HG03432 (cell line): ENCODE measurements at regions not wholly inside any gene's neighbourhood (a gene's known extent, or its start where the extent isn't known, plus 50 kb on each side); places are given as distances from the start of the nearest gene placed in this dataset.

Experiments
- ATAC-seq: cut with Tn5 transposase; IDR thresholded peaks from one replicate; pipeline ENCODE4 v1.9.1; 2021; ENCODE audit warnings: mild to moderate bottlenecking, moderate library complexity; ENCODE audit not compliant: unreplicated experiment

DNA sequence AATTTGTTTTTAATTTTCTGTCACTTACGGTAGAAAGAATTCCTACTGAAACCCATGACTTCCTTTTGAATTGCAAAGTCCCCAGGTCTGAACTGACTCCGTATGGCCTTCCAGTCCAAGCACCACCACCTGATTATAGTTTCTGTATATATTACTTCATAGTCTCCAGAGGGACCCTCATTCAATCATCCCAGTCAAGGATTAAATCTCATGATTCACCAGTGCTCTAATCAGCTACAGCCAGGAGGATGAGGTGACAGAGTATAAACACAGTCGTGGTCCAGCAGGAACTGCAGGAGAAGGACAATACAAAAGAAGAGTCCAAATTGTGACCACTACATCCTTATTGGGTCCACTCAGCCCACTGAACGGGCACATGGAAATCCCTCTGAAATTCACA lies 418.9 kb upstream of the C16orf82 start:
- no peak for ATAC-seq

DNA sequence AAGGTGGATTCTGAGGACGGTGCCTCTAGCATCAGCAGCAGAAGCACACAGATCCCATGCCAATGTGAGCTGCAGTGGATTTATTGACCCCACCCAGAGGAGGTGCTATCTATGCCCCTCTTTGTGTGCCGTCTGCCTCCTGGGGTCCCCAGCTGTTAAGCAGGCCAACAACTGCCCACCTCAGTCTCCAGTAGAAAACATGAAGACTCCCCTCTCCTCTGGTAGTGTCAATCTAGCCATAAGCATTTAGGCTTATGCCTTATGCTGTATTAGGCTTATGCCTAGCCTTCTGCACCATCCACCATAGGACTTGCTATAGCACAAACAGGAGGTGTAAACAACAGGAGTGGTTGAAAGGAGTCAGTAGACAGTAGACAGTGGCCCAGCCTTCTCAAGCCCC lies 417.9 kb upstream of the C16orf82 start:
- ATAC-seq: no peak

DNA sequence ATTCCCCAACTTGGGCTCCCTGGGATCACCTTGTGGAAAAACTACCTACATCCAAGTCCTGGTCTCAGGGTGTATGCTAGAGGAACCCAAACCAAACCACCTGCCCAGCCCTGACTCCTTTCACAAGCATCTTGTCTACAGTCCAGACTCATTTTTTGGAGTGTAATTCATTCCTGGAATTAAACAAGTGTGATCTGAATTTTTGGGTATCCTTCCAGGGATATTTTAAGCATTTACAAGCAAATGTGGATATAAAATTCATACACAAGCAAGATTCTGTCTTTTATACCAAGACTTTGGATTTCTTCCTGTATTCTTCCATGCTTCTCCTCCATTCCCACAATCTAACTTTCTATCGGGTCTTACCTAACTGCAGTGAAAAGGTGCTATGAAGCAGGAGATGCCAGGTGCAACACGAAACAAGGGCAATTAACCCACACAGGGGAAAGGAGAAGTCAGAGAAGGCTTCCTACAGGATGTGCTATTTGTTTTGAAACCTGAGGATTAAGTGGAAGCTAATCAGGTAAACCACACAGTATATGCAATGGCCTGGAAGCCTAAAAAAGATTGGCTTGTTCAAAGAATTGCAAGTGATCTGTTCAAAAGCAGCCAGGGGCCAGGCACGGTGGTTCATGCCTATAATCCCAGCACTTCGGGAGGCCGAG lies 417.2 kb upstream of the C16orf82 start:
- no peak for ATAC-seq

DNA sequence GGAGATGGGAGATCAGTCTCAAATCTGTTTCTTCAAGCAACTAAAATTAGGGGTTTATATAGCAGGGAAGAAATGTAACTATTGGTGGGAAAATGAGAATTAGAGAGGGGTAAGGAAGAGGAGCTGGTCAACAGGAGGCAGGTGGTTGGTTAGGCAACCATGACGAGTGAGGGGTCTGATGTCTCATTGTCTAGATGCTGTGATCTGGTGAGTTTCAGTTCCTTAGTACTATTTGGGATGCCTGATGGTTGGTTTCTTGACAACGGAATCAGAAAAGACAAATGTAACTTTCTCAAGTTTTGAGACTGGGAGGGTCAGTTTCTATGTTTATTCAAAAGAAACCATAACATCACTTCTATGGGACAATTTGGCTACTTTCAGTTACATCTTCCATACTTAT lies 415.3 kb upstream of the C16orf82 start:
- no peak for ATAC-seq

DNA sequence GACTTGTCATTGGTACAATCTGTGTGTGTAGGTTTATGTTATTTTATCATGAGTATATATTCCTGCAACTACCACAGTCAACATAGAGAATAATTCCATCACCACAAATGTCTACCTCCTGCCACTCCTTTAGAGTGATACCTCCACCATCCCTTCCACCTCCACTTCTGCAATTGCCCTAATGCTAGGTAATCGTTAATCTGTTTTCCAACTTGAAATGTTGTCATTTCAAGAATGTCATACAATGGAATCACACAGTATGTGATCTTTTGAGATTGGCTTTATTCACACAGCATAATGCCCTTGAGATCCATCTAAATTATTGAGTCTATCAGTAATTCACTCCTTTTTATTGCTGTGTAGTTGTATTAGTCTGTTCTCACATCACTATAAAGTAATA lies 414.8 kb upstream of the C16orf82 start:
- ATAC-seq: no peak

DNA sequence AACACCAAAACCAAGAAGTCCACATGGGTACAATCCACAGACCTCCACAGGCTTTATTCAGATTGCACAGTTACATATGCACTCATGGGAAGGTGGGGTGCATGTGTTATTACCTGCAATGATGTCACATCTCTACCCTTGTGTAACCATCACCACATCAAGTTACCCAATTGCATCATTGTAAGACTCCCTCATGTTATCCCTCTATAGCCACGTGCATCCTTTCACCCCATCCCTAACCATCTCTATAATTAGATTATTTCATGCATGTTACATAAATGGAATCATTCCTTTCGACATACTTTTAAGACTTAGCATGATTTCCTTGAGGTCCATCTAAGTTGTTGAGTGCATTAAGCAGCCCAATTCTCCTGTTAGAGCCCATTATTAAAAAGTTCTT lies 408.2 kb upstream of the C16orf82 start:
- ATAC-seq: no peak

DNA sequence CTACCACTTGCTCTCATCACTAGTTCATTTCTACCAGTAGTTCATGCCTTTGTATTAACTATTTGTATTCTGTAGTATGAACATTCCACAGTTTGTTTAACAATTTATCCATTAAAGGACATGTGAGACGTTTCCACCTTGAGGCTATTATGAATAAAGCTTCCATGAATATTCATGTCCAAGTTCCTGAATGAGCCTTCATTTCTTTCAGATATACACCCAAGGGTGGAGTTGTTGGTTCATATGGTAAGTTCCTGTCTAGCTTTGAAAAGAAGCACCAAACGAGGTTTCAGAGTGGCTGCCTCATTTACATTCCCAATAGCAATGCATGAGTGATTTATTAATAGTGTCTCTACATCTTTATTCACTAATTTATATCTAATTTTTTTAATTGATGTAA lies 407.8 kb upstream of the C16orf82 start:
- no peak for ATAC-seq

DNA sequence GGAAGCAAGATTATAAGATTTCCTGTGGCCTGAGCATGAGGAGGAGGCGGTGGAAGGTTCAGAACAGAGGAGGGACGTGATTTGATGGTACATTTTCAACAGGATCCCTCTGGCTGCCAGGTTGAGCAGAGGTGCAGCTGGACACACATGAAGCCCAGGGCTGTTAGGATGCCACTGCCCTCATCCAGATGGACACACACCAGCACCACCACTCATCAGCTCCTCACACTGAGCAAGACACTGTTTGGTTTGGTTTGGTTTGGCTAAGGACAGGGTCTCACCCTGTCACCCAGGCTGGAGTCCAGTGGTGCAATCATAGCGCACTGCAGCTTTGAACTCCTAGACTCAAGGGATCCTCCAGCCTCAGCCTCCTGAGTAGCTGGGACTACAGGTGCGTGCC lies 402.6 kb upstream of the C16orf82 start:
- no peak for ATAC-seq

DNA sequence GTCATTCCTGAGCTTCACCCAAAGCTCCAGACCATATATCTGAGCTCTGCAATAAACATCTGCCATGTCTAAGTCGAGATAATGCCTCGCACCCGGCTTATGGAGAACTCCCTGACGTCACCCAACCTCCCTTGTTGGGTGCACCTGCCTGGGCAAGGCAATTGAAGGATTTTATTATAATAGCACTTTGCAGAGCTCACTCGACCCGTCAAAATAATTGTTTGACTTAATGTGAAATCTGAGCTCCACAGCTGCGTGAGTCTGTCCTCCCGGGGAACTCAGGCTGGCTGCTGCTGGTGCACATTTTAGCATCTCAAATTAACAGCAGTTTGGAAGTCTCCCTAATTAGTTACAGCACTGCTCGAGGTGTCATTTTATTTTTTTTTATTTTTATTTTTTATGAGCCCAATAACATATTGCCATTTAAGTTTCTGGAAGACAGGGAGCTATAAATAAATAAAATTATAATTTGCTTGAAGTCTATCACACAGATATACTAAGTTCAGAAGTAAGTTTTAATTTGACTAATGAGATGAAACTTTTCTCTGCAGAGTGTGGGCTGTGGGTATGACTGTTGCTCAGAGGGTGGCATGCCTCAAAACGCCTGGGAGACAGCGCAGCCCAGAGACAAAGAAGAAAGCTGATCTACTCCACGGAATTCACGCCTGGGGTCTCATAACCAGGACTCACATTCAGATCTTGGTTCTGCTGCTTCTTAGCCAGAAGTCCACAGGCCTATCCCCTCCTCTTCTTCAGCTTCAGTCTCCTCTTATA lies 401.4 kb upstream of the C16orf82 start:
- ATAC-seq: no peak

DNA sequence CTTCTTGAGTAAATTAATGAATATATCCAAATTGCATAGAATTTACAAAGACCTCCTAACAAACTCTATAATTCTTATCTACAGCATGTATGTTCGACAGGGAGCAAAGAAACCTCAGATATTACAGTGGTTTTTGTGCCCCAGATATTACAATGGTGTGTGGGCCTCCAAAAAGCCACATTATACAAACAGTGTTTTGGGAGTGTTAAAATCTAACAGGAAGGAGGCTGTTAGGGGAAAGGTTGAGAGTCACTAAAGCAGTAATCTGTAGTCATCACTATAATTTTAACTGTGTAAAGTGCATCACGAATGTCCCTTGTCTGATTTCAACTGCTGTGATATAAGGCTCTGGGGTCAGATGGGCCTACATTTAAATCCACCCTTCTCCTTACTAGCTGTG lies 400.2 kb upstream of the C16orf82 start:
- ATAC-seq: no peak

DNA sequence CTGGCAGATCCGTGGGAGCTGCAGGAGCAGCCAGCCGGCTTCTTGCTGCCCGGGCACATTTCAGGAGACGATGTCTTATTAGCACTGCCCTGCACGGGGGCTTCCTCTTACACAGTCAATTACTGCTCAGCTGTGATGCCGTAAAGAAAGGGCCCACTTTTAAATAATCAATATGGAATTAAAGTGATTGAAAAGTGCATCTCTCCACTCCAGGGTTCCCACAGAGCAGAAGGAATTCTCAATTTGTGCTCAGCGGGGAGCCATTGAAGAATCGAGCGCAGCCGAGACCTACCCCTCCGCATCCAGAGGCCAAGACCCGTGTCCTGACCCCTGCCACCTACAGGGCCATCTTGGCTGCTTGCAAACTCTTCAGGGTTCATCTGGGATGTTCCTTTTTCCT lies 399.4 kb upstream of the C16orf82 start:
- no peak for ATAC-seq

DNA sequence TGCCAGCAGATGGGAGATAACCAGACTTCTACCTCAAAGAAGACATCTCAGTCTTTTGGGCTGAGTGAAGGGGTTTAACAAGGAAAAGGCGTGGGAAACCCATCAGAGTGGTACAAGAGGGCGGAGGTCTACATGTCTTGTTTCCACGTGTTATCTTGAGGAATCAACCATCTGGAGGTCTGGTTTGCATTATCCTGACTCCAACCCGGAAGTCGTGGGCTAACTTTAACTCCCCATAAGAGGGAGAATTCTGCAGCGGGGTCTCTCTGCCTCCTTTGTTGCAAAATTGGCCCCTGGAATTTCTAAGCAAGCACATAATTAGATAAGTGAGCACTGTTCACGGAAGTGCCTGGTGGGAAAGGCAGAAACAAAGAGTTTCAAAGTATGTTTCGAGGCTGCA lies 398.7 kb upstream of the C16orf82 start:
- ATAC-seq: no peak

DNA sequence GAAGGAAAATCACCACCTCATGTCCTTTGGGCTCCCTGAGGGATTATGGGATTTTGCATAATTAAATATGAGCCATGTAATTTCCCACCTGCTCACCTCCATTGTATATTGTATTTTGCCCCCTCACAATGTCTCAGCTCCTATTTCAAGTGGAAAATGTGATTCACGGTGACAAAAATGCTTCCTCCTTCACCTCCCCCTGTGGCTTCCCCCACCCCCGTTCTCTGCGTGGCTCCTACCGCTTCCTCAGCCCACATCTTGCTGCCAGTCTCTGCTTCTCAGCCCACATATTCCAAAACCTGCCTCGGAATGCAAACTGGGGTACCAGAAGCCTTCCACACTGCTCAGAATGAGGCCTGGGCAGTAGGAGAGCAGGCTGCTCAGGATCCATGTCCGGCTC lies 394.5 kb upstream of the C16orf82 start:
- ATAC-seq: no peak

DNA sequence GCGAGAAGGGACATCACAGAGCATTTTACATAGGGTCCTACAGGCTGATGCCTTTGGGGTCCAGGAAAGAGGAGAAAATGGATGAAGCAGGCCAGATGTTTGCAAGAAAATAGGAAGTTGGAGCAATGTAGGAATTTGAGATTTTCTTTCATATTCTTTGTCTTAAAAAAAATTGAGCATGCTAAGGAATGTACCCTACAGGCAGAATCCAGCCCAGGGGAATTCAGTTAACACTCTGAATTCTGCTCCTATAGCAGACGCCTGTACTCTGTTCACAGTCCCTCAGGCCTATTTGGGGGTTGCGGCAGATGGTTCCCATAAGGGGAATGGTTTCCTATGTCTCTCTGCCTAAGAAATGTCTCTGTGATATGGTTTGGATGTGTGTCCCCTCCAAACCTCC lies 393.7 kb upstream of the C16orf82 start:
- no peak for ATAC-seq

DNA sequence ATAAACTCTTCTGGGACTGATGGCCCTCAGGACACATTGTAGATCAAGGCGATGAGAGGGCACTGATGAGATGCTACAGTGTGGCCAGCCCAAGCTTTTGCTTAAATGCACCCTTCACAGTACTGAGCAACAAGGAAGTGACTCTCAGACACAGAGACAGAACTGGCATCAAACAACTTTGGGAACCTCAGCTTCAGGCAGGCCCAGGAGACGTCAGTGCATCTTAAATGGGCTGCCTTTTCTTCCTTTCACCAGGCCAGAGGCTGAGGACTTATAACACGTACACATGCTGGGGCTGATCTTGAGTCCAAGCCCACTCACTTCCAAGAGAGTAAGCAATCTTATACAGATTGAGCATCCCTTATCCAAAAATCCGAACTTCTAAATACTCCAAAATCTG lies 386.1 kb upstream of the C16orf82 start:
- ATAC-seq: no peak

DNA sequence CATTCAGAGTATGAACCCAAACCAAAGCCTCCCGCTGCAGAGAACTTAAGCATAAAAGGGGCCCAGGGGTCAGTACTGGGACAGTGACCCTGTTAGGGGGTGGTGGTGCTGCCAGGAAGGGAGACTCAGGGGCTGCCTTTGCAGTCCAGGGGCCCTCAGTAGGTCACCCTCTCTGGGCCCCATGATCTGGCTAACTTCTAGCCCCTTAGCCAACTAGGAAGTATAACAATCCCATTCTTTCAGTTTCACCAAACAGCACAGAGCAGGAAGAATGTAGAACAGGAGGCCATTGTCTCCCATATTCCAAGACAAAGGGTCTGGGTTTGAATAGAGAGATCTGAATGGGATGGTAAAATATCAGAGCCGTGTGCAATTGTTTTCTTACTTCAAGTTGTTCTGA lies 378.6 kb upstream of the C16orf82 start:
- no peak for ATAC-seq

DNA sequence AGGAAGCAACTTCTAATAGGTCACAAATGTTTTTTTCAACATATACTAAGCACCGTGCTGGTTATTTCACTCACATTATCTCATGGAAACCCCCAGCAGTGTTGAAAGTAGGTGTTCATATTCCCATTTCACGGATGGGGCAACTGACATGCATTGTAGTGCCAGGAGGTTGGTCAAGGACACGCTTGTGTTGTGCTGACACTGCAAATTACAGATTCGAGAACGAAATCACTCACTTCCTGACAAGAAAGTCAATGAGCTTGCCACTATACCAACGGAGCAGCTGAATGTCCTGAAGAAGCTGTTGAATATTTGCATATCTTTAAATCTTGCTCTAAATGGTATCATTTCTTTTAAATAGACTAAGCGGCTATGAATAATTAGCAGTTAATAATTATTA lies 378.0 kb upstream of the C16orf82 start:
- no peak for ATAC-seq

DNA sequence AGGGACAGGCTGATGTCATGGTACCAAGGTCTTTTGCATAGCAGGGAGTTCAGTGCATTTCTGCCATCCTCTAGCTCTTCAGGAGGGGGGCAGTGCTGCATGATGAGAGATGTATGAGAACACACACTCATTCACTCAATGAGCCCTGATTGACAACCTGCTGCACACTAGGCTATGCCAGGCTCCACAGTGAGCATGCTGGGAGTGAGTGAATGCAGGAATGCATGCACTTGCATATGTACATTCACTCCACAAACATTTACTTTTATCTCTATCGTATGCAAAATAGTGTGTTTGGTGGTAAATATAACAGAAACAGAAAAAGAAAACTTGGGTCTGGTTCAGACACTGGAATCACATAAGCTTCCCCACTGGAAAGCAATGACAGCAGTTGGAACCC lies 374.1 kb upstream of the C16orf82 start:
- ATAC-seq: no peak

DNA sequence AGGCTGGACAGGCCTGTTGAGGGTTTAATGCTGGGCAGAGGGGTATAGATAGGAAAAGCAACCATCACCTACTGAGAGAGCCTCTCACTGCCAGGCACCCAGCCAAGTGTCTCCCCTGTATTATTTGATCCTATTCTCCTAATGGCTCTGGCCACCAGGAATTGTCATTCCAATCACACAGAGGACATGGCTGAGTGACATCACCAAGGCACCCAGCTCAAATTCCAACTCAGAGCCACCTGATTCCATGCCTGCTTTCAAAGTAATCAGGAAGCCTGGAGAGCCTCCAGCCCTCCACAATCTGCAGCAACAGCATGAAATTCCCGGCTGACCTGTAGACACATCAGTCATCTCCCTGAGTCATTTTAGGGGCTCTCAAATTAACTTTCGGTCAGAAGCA lies 368.9 kb upstream of the C16orf82 start:
- no peak for ATAC-seq

DNA sequence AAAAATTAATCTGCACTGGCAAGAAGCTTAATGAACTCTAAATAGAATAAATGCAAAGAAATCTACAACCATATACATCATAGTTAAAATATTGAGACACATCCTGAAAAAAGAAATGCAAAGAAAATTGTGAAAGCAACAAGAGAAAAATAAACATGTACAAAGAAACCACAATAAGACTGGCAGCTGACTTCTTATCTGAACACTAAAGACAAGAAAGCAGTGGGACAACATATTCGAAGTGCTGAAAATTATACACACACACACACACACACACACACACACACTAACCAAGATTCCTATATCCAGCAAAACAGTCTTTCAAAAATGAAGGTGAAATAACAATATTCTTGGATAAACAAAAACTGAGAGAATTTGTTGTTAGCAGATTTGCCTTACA lies 366.5 kb upstream of the C16orf82 start:
- no peak for ATAC-seq

DNA sequence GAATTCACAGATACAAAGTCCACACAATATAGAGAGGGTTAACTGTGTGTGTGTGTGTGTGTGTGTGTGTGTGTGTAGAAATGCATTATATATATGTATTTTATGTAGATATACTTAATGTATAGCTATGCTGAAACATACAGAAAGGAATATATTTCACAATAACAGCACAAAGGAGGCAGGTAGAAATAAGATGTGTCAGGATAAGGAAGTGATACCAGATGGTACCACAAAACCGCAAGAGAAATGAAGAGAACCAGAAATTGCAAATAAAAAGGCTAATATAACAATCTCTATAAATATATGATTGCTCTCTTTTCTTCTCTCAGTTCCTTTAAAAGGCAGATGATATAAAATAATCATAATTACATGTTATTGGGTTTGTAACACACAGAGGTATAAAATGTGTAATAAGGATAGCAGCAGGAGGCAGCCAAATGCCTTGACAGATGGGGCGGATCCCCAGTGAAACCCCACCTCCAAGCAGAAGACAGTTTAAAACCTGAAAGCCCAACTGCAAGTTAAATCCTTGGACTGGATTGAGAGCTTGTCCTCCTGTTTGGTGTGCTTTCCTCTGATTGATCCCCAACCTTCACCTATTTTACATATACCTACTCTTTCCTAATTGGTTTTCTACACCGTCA lies 365.4 kb upstream of the C16orf82 start:
- no peak for ATAC-seq

DNA sequence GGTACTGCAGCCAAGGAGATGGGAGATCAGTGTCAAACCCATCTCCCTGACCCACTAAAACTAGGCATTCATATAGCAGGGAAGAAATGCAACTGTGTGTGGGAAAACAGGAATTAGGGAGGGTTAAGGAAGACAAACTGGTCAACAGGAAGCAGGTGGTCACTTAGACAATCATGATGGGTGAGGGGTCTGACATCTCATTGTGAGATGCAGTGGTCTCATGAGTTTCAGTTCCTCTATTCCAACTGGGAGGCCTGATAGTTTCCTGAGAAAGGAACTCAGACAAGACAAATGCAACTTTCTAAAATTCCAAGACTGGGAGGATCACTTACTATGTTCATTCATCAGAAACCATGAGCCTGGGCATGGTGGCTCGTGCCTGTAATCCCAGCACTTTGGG lies 361.4 kb upstream of the C16orf82 start:
- ATAC-seq: no peak
